HG03039 (cell line): ENCODE measurements at regions not wholly inside any gene's neighbourhood (a gene's known extent, or its start where the extent isn't known, plus 50 kb on each side); places are given as distances from the start of the nearest gene placed in this dataset.
"Not testable (repeated sequence)": the region's sequence is repeated elsewhere in the genome, so short reads cannot be mapped to it uniquely, and the experiment has no call there.

ENCODE experiments used
- ATAC-seq: cut with Tn5 transposase; IDR thresholded peaks from one replicate; pipeline ENCODE4 v1.9.1; 2021; ENCODE audit warnings: mild to moderate bottlenecking, moderate library complexity; ENCODE audit not compliant: unreplicated experiment

GRCh38 chr1:187691439-187691838 lies 862.7 kb downstream of the PLA2G4A start:
- ATAC-seq: no peak

GRCh38 chr1:187692799-187693198 lies 864.0 kb downstream of the PLA2G4A start:
- no peak for ATAC-seq

GRCh38 chr1:187696073-187696472 lies 867.3 kb downstream of the PLA2G4A start:
- ATAC-seq: no peak

GRCh38 chr1:187703138-187704130 lies 874.7 kb downstream of the PLA2G4A start:
- ATAC-seq: not testable (repeated sequence)

- ATAC-seq: no peak
Measured at GRCh38 chr1:187714470-187714869, 885.7 kb downstream of the PLA2G4A start.

GRCh38 chr1:187715483-187715882 lies 886.7 kb downstream of the PLA2G4A start:
- no peak for ATAC-seq

GRCh38 chr1:187716160-187716559 lies 887.4 kb downstream of the PLA2G4A start:
- no peak for ATAC-seq

GRCh38 chr1:187718527-187718926 lies 889.8 kb downstream of the PLA2G4A start:
- no peak for ATAC-seq

GRCh38 chr1:187721216-187721615 lies 892.5 kb downstream of the PLA2G4A start:
- no peak for ATAC-seq

GRCh38 chr1:187725216-187725615 lies 896.5 kb downstream of the PLA2G4A start:
- ATAC-seq: no peak

GRCh38 chr1:187733232-187733631 lies 904.5 kb downstream of the PLA2G4A start:
- ATAC-seq: no peak

- ATAC-seq: no peak
Measured at GRCh38 chr1:187734427-187734826, 905.7 kb downstream of the PLA2G4A start.

GRCh38 chr1:187744665-187745064 lies 915.9 kb downstream of the PLA2G4A start:
- peak; percentile 79 for ATAC-seq

- ATAC-seq: no peak
Measured at GRCh38 chr1:187755536-187755935, 926.8 kb downstream of the PLA2G4A start.

GRCh38 chr1:187756684-187757083 lies 927.9 kb downstream of the PLA2G4A start:
- ATAC-seq: not testable (repeated sequence)

- ATAC-seq: no peak
Measured at GRCh38 chr1:187759825-187760333, 931.1 kb downstream of the PLA2G4A start.

- no peak for ATAC-seq
Measured at GRCh38 chr1:187762118-187762517, 933.4 kb downstream of the PLA2G4A start.

- no peak for ATAC-seq
Measured at GRCh38 chr1:187763465-187763864, 934.7 kb downstream of the PLA2G4A start.

- ATAC-seq: no peak
Measured at GRCh38 chr1:187763976-187764375, 935.2 kb downstream of the PLA2G4A start.

- no peak for ATAC-seq
Measured at GRCh38 chr1:187771396-187771795, 942.6 kb downstream of the PLA2G4A start.

GRCh38 chr1:187773168-187773567 lies 944.4 kb downstream of the PLA2G4A start:
- no peak for ATAC-seq

GRCh38 chr1:187787736-187788135 lies 959.0 kb downstream of the PLA2G4A start:
- ATAC-seq: no peak
